ENCODE measurements at regions not wholly inside any gene's neighbourhood (a gene's known extent, or its start where the extent isn't known, plus 50 kb on each side); places are given as distances from the start of the nearest gene placed in this dataset.

- Histone ChIP-seq H3K9me3 (ENCODE audit: control extremely low read depth in 1 of 3, control insufficient read depth in 2 of 3, insufficient read depth in 1 of 3, low read length in 2 of 3) (peaks cover 0 to 3% (median 0%) of the 10 kb centered on the region in 3 donors), H3K9ac (ENCODE audit: low read length) (no peak overlapping the region), H2AFZ (ENCODE audit: insufficient read depth, low read depth, low read length, poor library complexity, severe bottlenecking) (no peak overlapping the region), H3K36me3 (replicated peaks in 1 of 2; ENCODE audit: control extremely low read depth in 1 of 2, control insufficient read depth in 1 of 2, extremely low read depth in 1 of 2, insufficient read depth in 2 of 2, low read length in 1 of 2) (no peaks in the 10 kb centered on the region), H3K27ac (ENCODE audit: low read length in 2 of 2) (no peak overlapping the region), H4K20me1 (ENCODE audit: control insufficient read depth, insufficient read depth, low read length, poor library complexity, severe bottlenecking) (no peaks in the 10 kb centered on the region), H3K4me3 (ENCODE audit: control extremely low read depth in 1 of 5, extremely low read depth in 1 of 5, insufficient read depth in 1 of 5, low read depth in 2 of 5, low read length in 4 of 5) (no peak overlapping the region), H3K27me3 (replicated peaks in 1 of 4; ENCODE audit: control extremely low read depth in 1 of 4, control insufficient read depth in 3 of 4, insufficient read depth in 4 of 4, low read length in 3 of 4) (no peaks in the 10 kb centered on the region), H3K79me2 (ENCODE audit: control insufficient read depth, insufficient read depth, low read length) (no peaks in the 10 kb centered on the region), H3K4me1 (ENCODE audit: control insufficient read depth in 2 of 2, insufficient read depth in 2 of 2, low read length in 2 of 2) (no peaks in the 10 kb centered on the region), H3K4me2 (replicated peaks; ENCODE audit: low read depth, low read length, poor library complexity, severe bottlenecking) (no peak overlapping the region)
- ChIA-PET POLR2A (no interaction called here), CTCF (interaction anchor here (0.7 kb wide), 1 partner anchor 125 kb away, joined by 3 read pairs; no protein-coding TSS in a partner anchor)
- Mint-ChIP-seq H3K9me3 (ENCODE audit: insufficient read depth) (no peaks in the 10 kb centered on the region), H3K27ac (no peak overlapping the region), H3K4me3 (no peak overlapping the region), H3K27me3 (peaks cover 15% of the 10 kb centered on the region), H3K4me1 (no peaks in the 10 kb centered on the region)
- TF ChIP-seq, protein P1, sequence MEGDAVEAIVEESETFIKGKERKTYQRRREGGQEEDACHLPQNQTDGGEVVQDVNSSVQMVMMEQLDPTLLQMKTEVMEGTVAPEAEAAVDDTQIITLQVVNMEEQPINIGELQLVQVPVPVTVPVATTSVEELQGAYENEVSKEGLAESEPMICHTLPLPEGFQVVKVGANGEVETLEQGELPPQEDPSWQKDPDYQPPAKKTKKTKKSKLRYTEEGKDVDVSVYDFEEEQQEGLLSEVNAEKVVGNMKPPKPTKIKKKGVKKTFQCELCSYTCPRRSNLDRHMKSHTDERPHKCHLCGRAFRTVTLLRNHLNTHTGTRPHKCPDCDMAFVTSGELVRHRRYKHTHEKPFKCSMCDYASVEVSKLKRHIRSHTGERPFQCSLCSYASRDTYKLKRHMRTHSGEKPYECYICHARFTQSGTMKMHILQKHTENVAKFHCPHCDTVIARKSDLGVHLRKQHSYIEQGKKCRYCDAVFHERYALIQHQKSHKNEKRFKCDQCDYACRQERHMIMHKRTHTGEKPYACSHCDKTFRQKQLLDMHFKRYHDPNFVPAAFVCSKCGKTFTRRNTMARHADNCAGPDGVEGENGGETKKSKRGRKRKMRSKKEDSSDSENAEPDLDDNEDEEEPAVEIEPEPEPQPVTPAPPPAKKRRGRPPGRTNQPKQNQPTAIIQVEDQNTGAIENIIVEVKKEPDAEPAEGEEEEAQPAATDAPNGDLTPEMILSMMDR (IDR thresholded peaks at IDR 0.05), result no peak
- TF ChIP-seq EZH2 (IDR thresholded peaks at IDR 0.05; ENCODE audit: borderline replicate concordance, insufficient read depth, low read depth, low read length, poor library complexity, severe bottlenecking), result no peak
- intact Hi-C loops (cut with micrococcal nuclease), result no loop called here
- DNase-seq (no peak), ATAC-seq (ENCODE audit: low read depth) (no peak)
- WGBS (ENCODE audit: insufficient coverage), result 86% methylated on average over 7 of the region's 7 CpGs
These were observed 136.5 kb upstream of the ADARB2 start for GRCh38 chr10:1873661-1874315.

- Histone ChIP-seq H3K4me3 (ENCODE audit: control extremely low read depth in 1 of 5, extremely low read depth in 1 of 5, insufficient read depth in 1 of 5, low read depth in 2 of 5, low read length in 4 of 5) (no peak overlapping the region), H3K79me2 (ENCODE audit: control insufficient read depth, insufficient read depth, low read length) (no peaks in the 10 kb centered on the region), H3K36me3 (replicated peaks in 1 of 2; ENCODE audit: control extremely low read depth in 1 of 2, control insufficient read depth in 1 of 2, extremely low read depth in 1 of 2, insufficient read depth in 2 of 2, low read length in 1 of 2) (no peaks in the 10 kb centered on the region), H3K4me1 (ENCODE audit: control insufficient read depth in 2 of 2, insufficient read depth in 2 of 2, low read length in 2 of 2) (no peaks in the 10 kb centered on the region), H3K9me3 (ENCODE audit: control extremely low read depth in 1 of 3, control insufficient read depth in 2 of 3, insufficient read depth in 1 of 3, low read length in 2 of 3) (peaks cover 0 to 3% (median 0%) of the 10 kb centered on the region in 3 donors), H3K27me3 (replicated peaks in 1 of 4; ENCODE audit: control extremely low read depth in 1 of 4, control insufficient read depth in 3 of 4, insufficient read depth in 4 of 4, low read length in 3 of 4) (no peaks in the 10 kb centered on the region), H4K20me1 (ENCODE audit: control insufficient read depth, insufficient read depth, low read length, poor library complexity, severe bottlenecking) (no peaks in the 10 kb centered on the region), H3K9ac (ENCODE audit: low read length) (no peak overlapping the region), H2AFZ (ENCODE audit: insufficient read depth, low read depth, low read length, poor library complexity, severe bottlenecking) (no peak overlapping the region), H3K4me2 (replicated peaks; ENCODE audit: low read depth, low read length, poor library complexity, severe bottlenecking) (no peak overlapping the region), H3K27ac (ENCODE audit: low read length in 2 of 2) (no peak overlapping the region)
- CTCF ChIA-PET, result no interaction called here
- WGBS (ENCODE audit: insufficient coverage), result 89% methylated on average over 6 of the region's 7 CpGs
- H3K9me3 Mint-ChIP-seq (ENCODE audit: insufficient read depth), result no peaks in the 10 kb centered on the region
- H3K4me3 Mint-ChIP-seq, result no peak overlapping the region
- H3K4me1 Mint-ChIP-seq, result no peaks in the 10 kb centered on the region
- no peak overlapping the region for H3K27ac Mint-ChIP-seq
- peaks cover 21% of the 10 kb centered on the region for H3K27me3 Mint-ChIP-seq
- no peak for ATAC-seq (ENCODE audit: low read depth)
- POLR2A ChIA-PET, result no interaction called here
- DNase-seq, result no peak
- intact Hi-C loops (cut with micrococcal nuclease), result no loop called here
- TF ChIP-seq, protein P1 (IDR thresholded peaks at IDR 0.05), result no peak
- no peak for TF ChIP-seq EZH2 (IDR thresholded peaks at IDR 0.05; ENCODE audit: borderline replicate concordance, insufficient read depth, low read depth, low read length, poor library complexity, severe bottlenecking)
These were observed 134.9 kb upstream of the ADARB2 start for GRCh38 chr10:1872151-1872726.

Measured in B cell (primary cell).